ENCODE measurements at regions not wholly inside any gene's neighbourhood (a gene's known extent, or its start where the extent isn't known, plus 50 kb on each side); places are given as distances from the start of the nearest gene placed in this dataset.
A peak's percentile ranks its signal among the peaks of the same experiment; 100 is the strongest.

GRCh38 chr15:95903352-95903751, 427.1 kb upstream of the NR2F2 start:
- DNase-seq (ENCODE audit: low spot score) (no peak), ATAC-seq (no peak)
- Mint-ChIP-seq H3K27me3 (ENCODE audit: low read depth) (peaks cover 79% of the 10 kb centered on the region), H3K27ac (no peak overlapping the region), H3K4me3 (no peak overlapping the region), H3K9me3 (no peaks in the 10 kb centered on the region), H3K4me1 (peaks cover 14% of the 10 kb centered on the region), H3K36me3 (peaks cover 3% of the 10 kb centered on the region; the same call in 1 of the 2 replicates)
- ChIA-PET POLR2A (no interaction called here), CTCF (no interaction called here)
- TF ChIP-seq HMGXB4 (CRISPR knock-in tag; IDR thresholded peaks at IDR 0.05) (no peak), ZNF416 (CRISPR knock-in tag; IDR thresholded peaks at IDR 0.05) (no peak), TCF7 (CRISPR knock-in tag; IDR thresholded peaks at IDR 0.05; ENCODE audit: low read depth) (no peak), RORB (CRISPR knock-in tag; IDR thresholded peaks at IDR 0.05) (no peak), JAZF1 (CRISPR knock-in tag; IDR thresholded peaks at IDR 0.05) (no peak), SP1 (CRISPR knock-in tag; conservative IDR thresholded peaks at IDR 0.05) (no peak), GABPB1 (CRISPR knock-in tag; IDR thresholded peaks at IDR 0.05) (no peak), ATF1 (CRISPR knock-in tag; IDR thresholded peaks at IDR 0.05) (no peak), PRRX2 (CRISPR knock-in tag; IDR thresholded peaks at IDR 0.05) (no peak), MAX (CRISPR knock-in tag; IDR thresholded peaks at IDR 0.05) (no peak), FOXP4 (CRISPR knock-in tag; IDR thresholded peaks at IDR 0.05) (no peak), MLX (CRISPR knock-in tag; IDR thresholded peaks at IDR 0.05) (no peak), ZNF317 (CRISPR knock-in tag; IDR thresholded peaks at IDR 0.05; ENCODE audit: borderline replicate concordance, low read depth) (no peak), STAT6 (CRISPR knock-in tag; conservative IDR thresholded peaks at IDR 0.05; ENCODE audit: low read depth) (no peak), ZNF396 (CRISPR knock-in tag; IDR thresholded peaks at IDR 0.05; ENCODE audit: borderline replicate concordance) (no peak)

GRCh38 chr15:95910643-95911212, 419.8 kb upstream of the NR2F2 start:
- H3K36me3 Mint-ChIP-seq: peaks cover 3% of the 10 kb centered on the region; the same call in 1 of the 2 replicates
- H3K9me3 Mint-ChIP-seq: no peaks in the 10 kb centered on the region
- H3K4me1 Mint-ChIP-seq: peaks cover 62% of the 10 kb centered on the region
- ATAC-seq (peak; percentile 91), DNase-seq (ENCODE audit: low spot score) (peak; percentile 65)
- H3K27me3 Mint-ChIP-seq (ENCODE audit: low read depth): peaks cover 98% of the 10 kb centered on the region
- peak overlapping the region; percentile 92 for H3K27ac Mint-ChIP-seq
- CTCF ChIA-PET: interaction anchor here (0.7 to 1.9 kb wide), 2 partner anchors 142 to 416 kb away, joined by 3 to 5 read pairs; no protein-coding TSS in a partner anchor
- H3K4me3 Mint-ChIP-seq: peak overlapping the region; percentile 52
- POLR2A ChIA-PET: no interaction called here
- peak; percentile 89 for TF ChIP-seq ZNF423 (CRISPR knock-in tag; IDR thresholded peaks at IDR 0.05)
- 0 out of 2 replicates have a peak, but pooled peaks have one; percentile 45 for TF ChIP-seq MXD4 (CRISPR knock-in tag; IDR thresholded peaks at IDR 0.05; ENCODE audit: borderline replicate concordance)
- peak; percentile 55; the same call in 1 of the 2 replicates for TF ChIP-seq FOXP1 (CRISPR knock-in tag; IDR thresholded peaks at IDR 0.05; ENCODE audit: borderline replicate concordance)
- peak; percentile 57 for TF ChIP-seq FOXK1 (CRISPR knock-in tag; IDR thresholded peaks at IDR 0.05)
- no peak for TF ChIP-seq ZNF263 (CRISPR knock-in tag; IDR thresholded peaks at IDR 0.05; ENCODE audit: low read depth)
- TF ChIP-seq TEAD1 (CRISPR knock-in tag; IDR thresholded peaks at IDR 0.05): peak; percentile 74
- TF ChIP-seq AR (CRISPR knock-in tag; IDR thresholded peaks at IDR 0.05): 0 out of 2 replicates have a peak, but pooled peaks have one; percentile 29
- TF ChIP-seq GABPB1 (CRISPR knock-in tag; IDR thresholded peaks at IDR 0.05): no peak
- peak; percentile 86; the same call in 1 of the 2 replicates for TF ChIP-seq FOXP4 (CRISPR knock-in tag; IDR thresholded peaks at IDR 0.05)
- TF ChIP-seq SP1 (CRISPR knock-in tag; conservative IDR thresholded peaks at IDR 0.05): peak; percentile 41; the same call in 1 of the 2 replicates
- TF ChIP-seq ZNF671 (CRISPR knock-in tag; IDR thresholded peaks at IDR 0.05): peak; percentile 36; the same call in 1 of the 2 replicates
